IMR-90 (cell line): ENCODE measurements at regions not wholly inside any gene's neighbourhood (a gene's known extent, or its start where the extent isn't known, plus 50 kb on each side); places are given as distances from the start of the nearest gene placed in this dataset.

ENCODE experiments used
- MXI1 ChIP-seq: IDR thresholded peaks from 2 replicates; pipeline ENCODE4 v1.6.1; 2012; ENCODE audit warnings: low read depth, mild to moderate bottlenecking, low read length, moderate library complexity, borderline replicate concordance
- POLR2A ChIP-seq: IDR thresholded peaks from 2 replicates; pipeline ENCODE4 v1.6.1; 2012; ENCODE audit warnings: mild to moderate bottlenecking, low read depth, low read length
- RAD21 ChIP-seq: IDR thresholded peaks from 2 replicates; pipeline ENCODE4 v1.6.1; 2012; ENCODE audit warnings: low read length, improper control_type of control experiment
- TF ChIP-seq, protein P1 (sequence below): conservative IDR thresholded peaks from 2 replicates; pipeline ENCODE4 v1.5.1; 2012; ENCODE audit warnings: mild to moderate bottlenecking, low read depth, low read length, improper control_type of control experiment

DNA sequence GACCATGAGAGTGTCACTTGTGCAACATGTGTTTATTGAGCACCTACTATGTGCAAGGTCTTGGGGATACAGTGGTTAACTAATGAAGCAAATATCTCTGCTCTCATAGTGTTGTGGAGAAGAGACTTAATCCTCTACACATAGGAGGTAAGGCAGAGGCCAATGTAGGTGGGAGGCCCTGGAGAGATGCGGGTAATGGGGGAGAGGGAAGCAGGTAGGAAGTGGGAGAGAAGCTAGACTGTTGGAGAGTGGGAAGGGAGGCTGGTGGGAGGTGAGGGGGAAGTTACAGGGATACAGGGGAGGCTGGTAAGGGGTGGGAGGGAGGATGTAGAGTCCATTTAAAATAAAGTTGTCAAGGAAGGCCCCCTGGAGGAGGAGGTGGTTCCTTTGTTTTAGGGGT, 240.0 kb downstream of the MIAT start:
- TF ChIP-seq RAD21 (no peak), MXI1 (no peak), POLR2A (no peak)
- TF ChIP-seq, protein P1, sequence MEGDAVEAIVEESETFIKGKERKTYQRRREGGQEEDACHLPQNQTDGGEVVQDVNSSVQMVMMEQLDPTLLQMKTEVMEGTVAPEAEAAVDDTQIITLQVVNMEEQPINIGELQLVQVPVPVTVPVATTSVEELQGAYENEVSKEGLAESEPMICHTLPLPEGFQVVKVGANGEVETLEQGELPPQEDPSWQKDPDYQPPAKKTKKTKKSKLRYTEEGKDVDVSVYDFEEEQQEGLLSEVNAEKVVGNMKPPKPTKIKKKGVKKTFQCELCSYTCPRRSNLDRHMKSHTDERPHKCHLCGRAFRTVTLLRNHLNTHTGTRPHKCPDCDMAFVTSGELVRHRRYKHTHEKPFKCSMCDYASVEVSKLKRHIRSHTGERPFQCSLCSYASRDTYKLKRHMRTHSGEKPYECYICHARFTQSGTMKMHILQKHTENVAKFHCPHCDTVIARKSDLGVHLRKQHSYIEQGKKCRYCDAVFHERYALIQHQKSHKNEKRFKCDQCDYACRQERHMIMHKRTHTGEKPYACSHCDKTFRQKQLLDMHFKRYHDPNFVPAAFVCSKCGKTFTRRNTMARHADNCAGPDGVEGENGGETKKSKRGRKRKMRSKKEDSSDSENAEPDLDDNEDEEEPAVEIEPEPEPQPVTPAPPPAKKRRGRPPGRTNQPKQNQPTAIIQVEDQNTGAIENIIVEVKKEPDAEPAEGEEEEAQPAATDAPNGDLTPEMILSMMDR: no peak
